Motor neuron (in vitro differentiated cells): ENCODE measurements at regions not wholly inside any gene's neighbourhood (a gene's known extent, or its start where the extent isn't known, plus 50 kb on each side); places are given as distances from the start of the nearest gene placed in this dataset.

Experiments
- ATAC-seq, 8 experiments: fragments of 200-7000 bp; cut with Tn5 transposase; replicated peaks in 6 of 8; 2 replicates each; pipeline ENCODE4 v1.8.0; 2021; ENCODE audit warnings: mild to moderate bottlenecking in 8 of 8, moderate library complexity in 8 of 8
- H3K27ac ChIP-seq, 2 donors: fragments of 250-450 bp; sonication (Bioruptor Pico); 2 replicates each; pipeline ENCODE4 v1.9.0; 2021; ENCODE audit warnings: antibody characterized with exemption in 2 of 2, mild to moderate bottlenecking in 2 of 2, moderate library complexity in 1 of 2
- H3K4me1 ChIP-seq, 2 donors: fragments of 250-450 bp; sonication (Bioruptor Pico); replicated peaks in 1 of 2; 2 replicates each; pipeline ENCODE4 v1.6.1; 2021; ENCODE audit warnings: antibody characterized with exemption in 2 of 2, mild to moderate bottlenecking in 2 of 2, moderate library complexity in 1 of 2
- H3K4me3 ChIP-seq, 5 donors: fragments of 250-450 bp; sonication (Bioruptor Pico); 2 replicates each; pipeline ENCODE4 v1.9.0; 2021; ENCODE audit warnings: antibody characterized with exemption in 5 of 5, mild to moderate bottlenecking in 5 of 5, moderate library complexity in 4 of 5
- WGBS, 10 experiments: fragments of 450-650 bp; shearing (Covaris generic); methylation state at CpG; one replicate each; pipeline ENCODE4 v1.0.0; 2022; 5-methylcytosine and 5-hydroxymethylcytosine counted together
- in situ Hi-C, 9 experiments: fragments of 400-800 bp; cut with MboI; loops; one replicate each; pipeline ENCODE4 v1.15.0; 2021; ENCODE audit warnings: low sequenced_read_pairs in 9 of 9, low pct_unique_long_range_greater_than_20kb in 2 of 9; ENCODE audit not compliant: unreplicated experiment in 9 of 9

GRCh38 chr5:158126442-158127405, 267.8 kb upstream of the CLINT1 start:
- peaks cover 9 to 25% of the 10 kb centered on the region in 2 donors for H3K4me1 ChIP-seq
- H3K27ac ChIP-seq: peak overlapping the region in 1 of 2 donors; percentile 44
- in situ Hi-C loops: no loop called here
- ATAC-seq: peak in 2 of 8 experiments; percentile 58 to 59
- 20 to 93% (median 52%) methylated on average over 1 to 11 of the region's 11 CpGs for WGBS, 10 experiments
- H3K4me3 ChIP-seq: no peak overlapping the region

GRCh38 chr5:158124606-158125316, 265.8 kb upstream of the CLINT1 start:
- in situ Hi-C loops: no loop called here
- no peak for ATAC-seq
- WGBS, 10 experiments: 70 to 100% (median 98%) methylated on average over 1 to 3 of the region's 3 CpGs
- Histone ChIP-seq H3K4me1 (peaks cover 9 to 25% of the 10 kb centered on the region in 2 donors), H3K27ac (no peak overlapping the region), H3K4me3 (no peak overlapping the region)

GRCh38 chr5:158123595-158123994, 264.6 kb upstream of the CLINT1 start:
- in situ Hi-C loops: no loop called here
- WGBS, 10 experiments: 30 to 100% (median 71%) methylated on average over 1 to 3 of the region's 3 CpGs; no CpG with 5 or more reads in 4 of the 10 experiments
- Histone ChIP-seq H3K4me3 (no peak overlapping the region), H3K4me1 (peaks cover 9 to 21% of the 10 kb centered on the region in 2 donors), H3K27ac (no peak overlapping the region)
- ATAC-seq: no peak

GRCh38 chr5:158121678-158122077, 262.7 kb upstream of the CLINT1 start:
- no peak for ATAC-seq
- 40 to 100% (median 88%) methylated on average over 1 of the region's 1 CpG; no CpG with 5 or more reads in 5 of the 10 experiments for WGBS, 10 experiments
- Histone ChIP-seq H3K27ac (no peak overlapping the region), H3K4me1 (peaks cover 1 to 2% of the 10 kb centered on the region in 2 donors), H3K4me3 (no peak overlapping the region)
- in situ Hi-C loops: no loop called here

- H3K27ac ChIP-seq: no peak overlapping the region
- in situ Hi-C loops: no loop called here
- H3K4me1 ChIP-seq: no peaks in the 10 kb centered on the region
- peak in 1 of 8 experiments; percentile 33 for ATAC-seq
- no peak overlapping the region for H3K4me3 ChIP-seq
- 60 to 63% methylated on average over 1 of the region's 1 CpG; no CpG with 5 or more reads in 8 of the 10 experiments for WGBS, 10 experiments
Observed at GRCh38 chr5:158120760-158121159, 261.8 kb upstream of the CLINT1 start.

GRCh38 chr5:158119961-158120723, 261.2 kb upstream of the CLINT1 start:
- 0 to 97% (median 61%) methylated on average over 1 to 5 of the region's 5 CpGs; no CpG with 5 or more reads in 2 of the 10 experiments for WGBS, 10 experiments
- peak in 3 of 8 experiments; percentile 22 to 96 (median 39) for ATAC-seq
- Histone ChIP-seq H3K4me3 (no peak overlapping the region), H3K4me1 (no peaks in the 10 kb centered on the region), H3K27ac (no peak overlapping the region)
- in situ Hi-C loops: no loop called here

GRCh38 chr5:158117467-158118160, 258.7 kb upstream of the CLINT1 start:
- peak in 2 of 8 experiments; percentile 47 to 55 for ATAC-seq
- in situ Hi-C loops: no loop called here
- no peak overlapping the region for H3K27ac ChIP-seq
- no peaks in the 10 kb centered on the region for H3K4me1 ChIP-seq
- WGBS, 10 experiments: 16 to 100% (median 75%) methylated on average over 1 to 6 of the region's 6 CpGs
- no peak overlapping the region for H3K4me3 ChIP-seq

GRCh38 chr5:158116965-158117364, 258.0 kb upstream of the CLINT1 start:
- no peak for ATAC-seq
- WGBS, 10 experiments: 46 to 100% (median 83%) methylated on average over 1 to 2 of the region's 2 CpGs
- in situ Hi-C loops: no loop called here
- H3K27ac ChIP-seq: no peak overlapping the region
- peaks cover 0 to 6% of the 10 kb centered on the region in 2 donors for H3K4me1 ChIP-seq
- H3K4me3 ChIP-seq: no peak overlapping the region

GRCh38 chr5:158115468-158115867, 256.5 kb upstream of the CLINT1 start:
- Histone ChIP-seq H3K27ac (no peak overlapping the region), H3K4me3 (no peak overlapping the region), H3K4me1 (peaks cover 0 to 7% of the 10 kb centered on the region in 2 donors)
- in situ Hi-C loops: no loop called here
- ATAC-seq: no peak
- WGBS, 10 experiments: 9 to 100% (median 61%) methylated on average over 1 of the region's 1 CpG; no CpG with 5 or more reads in 4 of the 10 experiments

GRCh38 chr5:158108177-158108576, 249.2 kb upstream of the CLINT1 start:
- Histone ChIP-seq H3K4me3 (no peak overlapping the region), H3K4me1 (peaks cover 0 to 7% of the 10 kb centered on the region in 2 donors), H3K27ac (no peak overlapping the region)
- WGBS, 10 experiments: 20 to 100% (median 86%) methylated on average over 1 to 3 of the region's 3 CpGs; no CpG with 5 or more reads in 5 of the 10 experiments
- ATAC-seq: no peak
- in situ Hi-C loops: no loop called here

GRCh38 chr5:158100373-158100888, 241.5 kb upstream of the CLINT1 start:
- Histone ChIP-seq H3K4me3 (no peak overlapping the region), H3K4me1 (peaks cover 4 to 11% of the 10 kb centered on the region in 2 donors), H3K27ac (no peak overlapping the region)
- in situ Hi-C loops: no loop called here
- ATAC-seq: no peak
- WGBS, 10 experiments: 31 to 100% (median 83%) methylated on average over 1 to 2 of the region's 2 CpGs; no CpG with 5 or more reads in 3 of the 10 experiments

GRCh38 chr5:158099571-158100105, 240.7 kb upstream of the CLINT1 start:
- peak in 4 of 8 experiments; percentile 35 to 84 (median 42) for ATAC-seq
- Histone ChIP-seq H3K27ac (no peak overlapping the region), H3K4me1 (peaks cover 4 to 11% of the 10 kb centered on the region in 2 donors), H3K4me3 (no peak overlapping the region)
- in situ Hi-C loops: no loop called here
- WGBS, 10 experiments: 42 to 100% (median 58%) methylated on average over 2 to 12 of the region's 12 CpGs
